ENCODE measurements at regions not wholly inside any gene's neighbourhood (a gene's known extent, or its start where the extent isn't known, plus 50 kb on each side); places are given as distances from the start of the nearest gene placed in this dataset.
"Not testable (repeated sequence)": the region's sequence is repeated elsewhere in the genome, so short reads cannot be mapped to it uniquely, and the experiment has no call there.

- TF ChIP-seq CTCF (IDR thresholded peaks at IDR 0.05; ENCODE audit: control insufficient read depth, extremely low read depth, insufficient read depth) = no peak
- DNase-seq (ENCODE audit: low read depth) = no peak
- no peak overlapping the region for H3K4me3 ChIP-seq (ENCODE audit: low read depth, low read length)
Measured at GRCh38 chr2:210966330-210966729, 409.9 kb downstream of the CPS1 start.

- TF ChIP-seq CTCF (IDR thresholded peaks at IDR 0.05; ENCODE audit: control insufficient read depth, extremely low read depth, insufficient read depth) = no peak
- no peak for DNase-seq (ENCODE audit: low read depth)
Measured at GRCh38 chr2:210971431-210971830, 415.0 kb downstream of the CPS1 start.

GRCh38 chr2:210986806-210987205 lies 430.4 kb downstream of the CPS1 start:
- H3K4me3 ChIP-seq (ENCODE audit: low read depth, low read length); DNase-seq (ENCODE audit: low read depth): not testable (repeated sequence)

More at GRCh38 chr2:210971431-210971830, 415.0 kb downstream of the CPS1 start:
- H3K4me3 ChIP-seq (ENCODE audit: low read depth, low read length) = no peak overlapping the region

- H3K4me3 ChIP-seq (ENCODE audit: low read depth, low read length) = no peak overlapping the region
- DNase-seq (ENCODE audit: low read depth) = no peak
- no peak for TF ChIP-seq CTCF (IDR thresholded peaks at IDR 0.05; ENCODE audit: control insufficient read depth, extremely low read depth, insufficient read depth)
Measured at GRCh38 chr2:210991107-210991506, 434.7 kb downstream of the CPS1 start.

GRCh38 chr2:210994104-210994503 lies 437.7 kb downstream of the CPS1 start:
- DNase-seq (ENCODE audit: low read depth) = no peak
- no peak overlapping the region for H3K4me3 ChIP-seq (ENCODE audit: low read depth, low read length)
- no peak for TF ChIP-seq CTCF (IDR thresholded peaks at IDR 0.05; ENCODE audit: control insufficient read depth, extremely low read depth, insufficient read depth)

- H3K4me3 ChIP-seq (ENCODE audit: low read depth, low read length) = no peak overlapping the region
- no peak for TF ChIP-seq CTCF (IDR thresholded peaks at IDR 0.05; ENCODE audit: control insufficient read depth, extremely low read depth, insufficient read depth)
- no peak for DNase-seq (ENCODE audit: low read depth)
Measured at GRCh38 chr2:210997373-210997772, 441.0 kb downstream of the CPS1 start.

- H3K4me3 ChIP-seq (ENCODE audit: low read depth, low read length) = no peak overlapping the region
- no peak for TF ChIP-seq CTCF (IDR thresholded peaks at IDR 0.05; ENCODE audit: control insufficient read depth, extremely low read depth, insufficient read depth)
- no peak for DNase-seq (ENCODE audit: low read depth)
Measured at GRCh38 chr2:210998334-210998733, 441.9 kb downstream of the CPS1 start.
